Activated CD8-positive, alpha-beta T cell treated with anti-CD3 and anti-CD28 coated beads for 36 hours (primary cell): ENCODE measurements at regions not wholly inside any gene's neighbourhood (a gene's known extent, or its start where the extent isn't known, plus 50 kb on each side); places are given as distances from the start of the nearest gene placed in this dataset.

Source experiments
- ATAC-seq: fragments of 200-7000 bp; cut with Tn5 transposase; one replicate; pipeline ENCODE4 v1.10.0; 2021; ENCODE audit warnings: mild to moderate bottlenecking, moderate library complexity
- CTCF ChIA-PET: fragments of 350-600 bp; sonication (Branson Sonifier 250); formaldehyde crosslinking; loops from one replicate; lab custom pipeline; 2021; ENCODE audit warnings: antibody characterized with exemption; lab: Charles Lee
- POLR2A ChIA-PET: fragments of 350-600 bp; sonication (Branson Sonifier 250); formaldehyde crosslinking; loops from one replicate; lab custom pipeline; 2021; ENCODE audit warnings: antibody characterized with exemption; lab: Charles Lee
- DNase-seq: peaks from one replicate; pipeline ENCODE4 v3.0.0-alpha.2; 2020
- H3K27ac Mint-ChIP-seq: one replicate; pipeline ENCODE4 v1.8.0; 2021; ENCODE audit warnings: mild to moderate bottlenecking, mixed read lengths
- H3K27me3 Mint-ChIP-seq: one replicate; pipeline ENCODE4 v1.8.0; 2021; ENCODE audit warnings: mixed read lengths
- H3K36me3 Mint-ChIP-seq: one replicate; pipeline ENCODE4 v1.8.0; 2021; ENCODE audit warnings: low read depth, mixed read lengths
- H3K4me1 Mint-ChIP-seq: one replicate; pipeline ENCODE4 v1.8.0; 2021; ENCODE audit warnings: low read depth, mixed read lengths
- H3K4me3 Mint-ChIP-seq: one replicate; pipeline ENCODE4 v1.8.0; 2021; ENCODE audit warnings: mild to moderate bottlenecking, moderate library complexity, mixed read lengths
- H3K9me3 Mint-ChIP-seq: one replicate; pipeline ENCODE4 v1.8.0; 2021; ENCODE audit warnings: mixed read lengths
- CTCF ChIP-seq: fragments of 200-600 bp; IDR thresholded peaks from one replicate; pipeline ENCODE4 v1.8.0; 2022; ENCODE audit warnings: antibody characterized with exemption, mild to moderate bottlenecking
- intact Hi-C: fragments of 100-400 bp; cut with micrococcal nuclease; formaldehyde crosslinking; loops from one replicate; pipeline ENCODE4 v1.10.0; 2022

DNA sequence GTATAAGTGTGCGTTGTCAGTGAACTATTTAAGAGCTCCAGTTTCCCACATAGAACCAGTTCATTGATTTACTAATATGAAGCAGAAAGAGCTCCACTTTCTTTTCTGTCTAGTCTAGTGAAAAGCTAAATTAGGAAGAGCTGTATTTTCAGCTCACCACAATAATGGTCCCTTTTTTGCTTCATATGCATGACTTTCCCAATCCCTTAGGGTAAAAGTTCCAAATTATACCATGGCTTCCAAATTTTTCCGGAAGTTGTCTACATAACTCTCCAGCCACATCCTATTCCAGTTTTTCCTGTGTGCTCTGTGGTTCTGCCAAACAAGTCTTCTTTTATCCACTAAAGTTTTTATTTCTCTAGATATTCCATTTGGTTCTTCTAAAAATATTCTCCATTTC is 685.2 kb downstream of the REEP3 start:
- no peak for DNase-seq
- ChIA-PET POLR2A (no interaction called here), CTCF (no interaction called here)
- no peaks in the 10 kb centered on the region for H3K36me3 Mint-ChIP-seq
- no peak for TF ChIP-seq CTCF
- no peak overlapping the region for H3K27ac Mint-ChIP-seq
- H3K4me3 Mint-ChIP-seq: no peak overlapping the region
- H3K27me3 Mint-ChIP-seq: no peaks in the 10 kb centered on the region
- intact Hi-C loops: no loop called here
- H3K9me3 Mint-ChIP-seq: peaks cover 4% of the 10 kb centered on the region
- no peaks in the 10 kb centered on the region for H3K4me1 Mint-ChIP-seq
- no peak for ATAC-seq

DNA sequence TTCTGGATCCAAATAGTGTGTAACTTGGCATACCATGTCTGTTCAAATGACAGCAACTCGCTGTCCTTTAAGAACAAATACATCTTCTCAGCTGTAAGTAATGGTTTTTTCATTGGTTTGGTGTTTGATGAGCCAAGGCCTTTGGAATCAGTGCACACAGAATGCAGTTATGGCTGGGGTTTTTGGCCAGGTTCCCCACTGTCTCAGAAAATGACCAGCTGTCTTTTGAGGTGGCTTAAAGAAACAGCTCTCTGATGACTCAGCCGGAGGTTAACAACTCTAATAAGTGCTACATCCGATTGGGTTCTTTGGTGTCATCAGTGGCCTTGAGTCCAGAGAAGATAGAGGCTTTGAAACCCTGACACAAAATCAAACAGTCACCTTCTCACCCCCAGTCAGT is 688.4 kb downstream of the REEP3 start:
- TF ChIP-seq CTCF: no peak
- no peaks in the 10 kb centered on the region for H3K36me3 Mint-ChIP-seq
- intact Hi-C loops: no loop called here
- no peak for DNase-seq
- H3K27ac Mint-ChIP-seq: no peak overlapping the region
- H3K27me3 Mint-ChIP-seq: no peaks in the 10 kb centered on the region
- ChIA-PET CTCF (no interaction called here), POLR2A (no interaction called here)
- peaks cover 3% of the 10 kb centered on the region for H3K9me3 Mint-ChIP-seq
- no peak overlapping the region for H3K4me3 Mint-ChIP-seq
- ATAC-seq: no peak
- no peaks in the 10 kb centered on the region for H3K4me1 Mint-ChIP-seq

DNA sequence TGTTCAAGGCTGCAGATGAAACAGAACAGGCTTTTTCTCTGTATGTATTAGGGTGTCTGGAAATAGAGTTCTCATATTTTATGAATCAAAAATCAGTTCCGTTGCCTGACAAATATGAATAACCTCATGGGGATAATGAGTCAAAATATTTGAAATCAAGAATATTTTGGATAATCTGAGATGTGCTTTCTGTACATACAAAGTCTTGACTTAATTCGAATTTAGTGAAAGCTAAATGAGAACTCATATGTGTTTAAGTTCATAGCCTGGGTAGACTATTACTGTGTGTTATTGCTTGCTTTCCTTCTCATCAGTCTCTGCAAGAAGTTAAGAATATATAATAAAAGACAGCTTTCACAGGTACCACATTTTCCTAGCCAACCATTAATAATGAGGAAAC is 689.0 kb downstream of the REEP3 start:
- intact Hi-C loops: no loop called here
- DNase-seq (no peak), ATAC-seq (no peak)
- Mint-ChIP-seq H3K36me3 (no peaks in the 10 kb centered on the region), H3K4me1 (no peaks in the 10 kb centered on the region), H3K27me3 (no peaks in the 10 kb centered on the region), H3K4me3 (no peak overlapping the region), H3K27ac (no peak overlapping the region), H3K9me3 (peaks cover 2% of the 10 kb centered on the region)
- TF ChIP-seq CTCF: no peak
- ChIA-PET CTCF (no interaction called here), POLR2A (no interaction called here)

- POLR2A ChIA-PET: no interaction called here
- no peak overlapping the region for H3K27ac Mint-ChIP-seq
- H3K9me3 Mint-ChIP-seq: peaks cover 2% of the 10 kb centered on the region
These were observed 690.3 kb downstream of the REEP3 start for GRCh38 chr10:64211466-64211865.

DNA sequence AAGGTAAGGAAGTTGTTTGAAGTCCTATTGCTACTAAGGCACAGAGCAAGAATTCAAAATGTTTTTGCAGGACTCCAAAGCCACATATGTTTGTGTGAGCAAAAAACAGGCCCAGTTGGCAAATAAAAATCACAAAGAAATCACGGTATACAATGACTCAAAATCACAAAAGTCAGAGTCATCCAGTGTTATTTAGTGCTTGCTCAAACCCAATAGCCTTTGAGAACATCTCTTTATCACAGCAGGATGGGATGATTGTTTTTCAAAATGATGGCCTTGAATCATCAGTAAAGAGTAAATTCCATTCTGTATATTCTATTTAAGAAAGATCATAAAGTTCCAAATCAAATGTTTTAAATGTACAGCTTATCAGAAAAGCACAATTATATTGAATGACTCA is 693.9 kb downstream of the REEP3 start:
- ATAC-seq (no peak), DNase-seq (no peak)
- no peak for TF ChIP-seq CTCF
- POLR2A ChIA-PET: no interaction called here
- Mint-ChIP-seq H3K27ac (no peak overlapping the region), H3K9me3 (peaks cover 2% of the 10 kb centered on the region), H3K4me1 (no peaks in the 10 kb centered on the region), H3K4me3 (no peak overlapping the region), H3K36me3 (no peaks in the 10 kb centered on the region), H3K27me3 (no peaks in the 10 kb centered on the region)
- intact Hi-C loops: no loop called here
- CTCF ChIA-PET: no interaction called here

More at GRCh38 chr10:64211466-64211865, 690.3 kb downstream of the REEP3 start:
- no peaks in the 10 kb centered on the region for H3K4me1 Mint-ChIP-seq
- CTCF ChIA-PET: interaction anchor here (0.6 kb wide), 1 partner anchor 272 kb away, joined by 4 read pairs; no protein-coding TSS in a partner anchor
- no peaks in the 10 kb centered on the region for H3K36me3 Mint-ChIP-seq
- no peak overlapping the region for H3K4me3 Mint-ChIP-seq
- intact Hi-C loops: no loop called here
- DNase-seq: no peak
- no peak for TF ChIP-seq CTCF
- ATAC-seq: no peak
- H3K27me3 Mint-ChIP-seq: no peaks in the 10 kb centered on the region
